ENCODE measurements at regions not wholly inside any gene's neighbourhood (a gene's known extent, or its start where the extent isn't known, plus 50 kb on each side); places are given as distances from the start of the nearest gene placed in this dataset.
"Not testable (repeated sequence)": the region's sequence is repeated elsewhere in the genome, so short reads cannot be mapped to it uniquely, and the experiment has no call there.

DNA sequence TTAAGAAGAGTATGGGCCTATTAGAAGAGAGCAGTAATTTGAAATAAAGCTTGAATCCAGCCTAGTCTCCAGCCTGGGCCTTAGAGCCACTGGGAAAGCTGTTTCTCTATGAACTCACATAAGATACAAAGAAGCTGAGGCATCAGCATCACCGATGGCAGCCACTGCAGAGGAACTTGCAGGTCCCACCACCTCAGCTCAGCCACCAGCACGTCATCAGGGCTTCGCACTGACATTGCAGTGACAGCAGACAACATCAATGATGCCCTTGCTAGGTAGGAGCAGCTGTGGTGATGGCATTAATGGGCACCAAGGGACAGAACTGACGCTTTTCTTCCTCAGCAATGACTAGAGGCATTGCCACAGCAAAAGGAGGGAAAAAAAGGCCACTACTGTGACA lies 67.7 kb upstream of the CDC42EP3 start:
- DNase-seq (ENCODE audit: low spot score), result no peak
- ATAC-seq (ENCODE audit: low FRiP score), result no peak
- TF ChIP-seq, protein P1, sequence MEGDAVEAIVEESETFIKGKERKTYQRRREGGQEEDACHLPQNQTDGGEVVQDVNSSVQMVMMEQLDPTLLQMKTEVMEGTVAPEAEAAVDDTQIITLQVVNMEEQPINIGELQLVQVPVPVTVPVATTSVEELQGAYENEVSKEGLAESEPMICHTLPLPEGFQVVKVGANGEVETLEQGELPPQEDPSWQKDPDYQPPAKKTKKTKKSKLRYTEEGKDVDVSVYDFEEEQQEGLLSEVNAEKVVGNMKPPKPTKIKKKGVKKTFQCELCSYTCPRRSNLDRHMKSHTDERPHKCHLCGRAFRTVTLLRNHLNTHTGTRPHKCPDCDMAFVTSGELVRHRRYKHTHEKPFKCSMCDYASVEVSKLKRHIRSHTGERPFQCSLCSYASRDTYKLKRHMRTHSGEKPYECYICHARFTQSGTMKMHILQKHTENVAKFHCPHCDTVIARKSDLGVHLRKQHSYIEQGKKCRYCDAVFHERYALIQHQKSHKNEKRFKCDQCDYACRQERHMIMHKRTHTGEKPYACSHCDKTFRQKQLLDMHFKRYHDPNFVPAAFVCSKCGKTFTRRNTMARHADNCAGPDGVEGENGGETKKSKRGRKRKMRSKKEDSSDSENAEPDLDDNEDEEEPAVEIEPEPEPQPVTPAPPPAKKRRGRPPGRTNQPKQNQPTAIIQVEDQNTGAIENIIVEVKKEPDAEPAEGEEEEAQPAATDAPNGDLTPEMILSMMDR (IDR thresholded peaks at IDR 0.05), result no peak

GRCh38 chr2:37740164-37740739 lies 68.8 kb upstream of the CDC42EP3 start:
- TF ChIP-seq, protein P1 (IDR thresholded peaks at IDR 0.05), result no peak
- DNase-seq (ENCODE audit: low spot score) (no peak), ATAC-seq (ENCODE audit: low FRiP score) (no peak)

- TF ChIP-seq, protein P1 (IDR thresholded peaks at IDR 0.05), result no peak
- DNase-seq (ENCODE audit: low spot score), result no peak
- no peak for ATAC-seq (ENCODE audit: low FRiP score)
These were observed 70.8 kb upstream of the CDC42EP3 start for GRCh38 chr2:37742286-37742685.

GRCh38 chr2:37744010-37744409 lies 72.6 kb upstream of the CDC42EP3 start:
- ATAC-seq (ENCODE audit: low FRiP score), result no peak
- no peak for DNase-seq (ENCODE audit: low spot score)
- TF ChIP-seq, protein P1 (IDR thresholded peaks at IDR 0.05), result no peak

- not testable (repeated sequence) for DNase-seq (ENCODE audit: low spot score); ATAC-seq (ENCODE audit: low FRiP score)
These were observed 73.5 kb upstream of the CDC42EP3 start for GRCh38 chr2:37744961-37745360.

DNA sequence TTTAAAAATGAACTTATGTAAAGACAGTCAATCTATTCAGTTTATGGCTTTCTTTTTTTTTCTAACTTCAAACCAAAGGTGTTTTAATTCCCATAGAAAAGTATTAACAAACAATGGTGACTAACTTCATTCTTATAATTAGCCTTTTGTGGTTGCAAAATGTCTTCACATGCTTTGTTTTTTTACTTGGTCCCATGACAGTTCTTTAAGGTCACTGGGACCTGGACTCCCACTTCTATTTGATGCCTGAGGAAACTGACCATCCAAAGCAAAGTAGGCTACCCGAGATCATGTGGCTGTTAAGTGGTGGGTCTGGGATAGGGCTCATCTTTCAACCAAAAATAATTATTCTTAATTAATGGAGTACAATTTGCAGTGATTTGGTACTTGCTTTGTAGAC lies 74.6 kb upstream of the CDC42EP3 start:
- not testable (repeated sequence) for ATAC-seq (ENCODE audit: low FRiP score); DNase-seq (ENCODE audit: low spot score)

DNA sequence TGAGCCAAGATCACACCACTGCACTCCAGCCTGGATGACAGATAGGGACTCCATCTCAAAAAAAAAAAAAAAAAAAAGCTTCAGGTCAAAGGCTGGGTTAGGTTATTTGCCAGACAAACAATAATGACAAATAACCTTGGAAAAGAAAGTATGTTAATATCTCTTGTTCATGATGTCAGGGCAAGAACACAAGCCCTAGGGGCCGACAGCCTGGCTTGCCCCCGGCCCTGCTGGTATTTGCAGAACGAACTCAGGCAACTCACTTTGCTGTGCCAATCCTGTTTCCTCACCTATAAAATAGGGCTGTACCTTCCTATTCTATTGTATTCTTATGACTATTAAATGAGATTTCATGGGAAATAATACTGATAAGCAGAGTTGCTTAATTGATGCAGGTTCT lies 75.4 kb upstream of the CDC42EP3 start:
- TF ChIP-seq, protein P1 (IDR thresholded peaks at IDR 0.05), result no peak
- no peak for DNase-seq (ENCODE audit: low spot score)
- ATAC-seq (ENCODE audit: low FRiP score), result no peak

DNA sequence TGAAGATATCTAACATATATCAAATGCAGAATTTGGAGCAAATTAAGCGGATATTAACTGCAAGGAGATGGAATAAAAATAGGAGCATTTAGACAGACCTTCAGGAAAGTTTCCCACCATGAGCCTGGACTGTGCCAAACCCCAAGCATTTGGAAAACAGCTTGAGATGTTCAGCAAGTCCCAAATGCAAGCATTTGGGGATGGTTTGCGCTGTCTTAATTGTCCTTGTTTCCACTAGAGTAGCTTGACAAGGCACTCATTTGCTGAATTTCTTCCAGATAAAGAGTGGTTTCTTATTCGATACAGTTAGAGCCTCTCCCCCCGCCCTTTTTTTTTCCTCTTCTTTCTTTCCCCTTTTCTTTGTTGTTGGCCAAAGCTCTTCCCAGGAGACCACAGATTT lies 77.1 kb upstream of the CDC42EP3 start:
- no peak for DNase-seq (ENCODE audit: low spot score)
- TF ChIP-seq, protein P1 (IDR thresholded peaks at IDR 0.05), result no peak
- no peak for ATAC-seq (ENCODE audit: low FRiP score)

DNA sequence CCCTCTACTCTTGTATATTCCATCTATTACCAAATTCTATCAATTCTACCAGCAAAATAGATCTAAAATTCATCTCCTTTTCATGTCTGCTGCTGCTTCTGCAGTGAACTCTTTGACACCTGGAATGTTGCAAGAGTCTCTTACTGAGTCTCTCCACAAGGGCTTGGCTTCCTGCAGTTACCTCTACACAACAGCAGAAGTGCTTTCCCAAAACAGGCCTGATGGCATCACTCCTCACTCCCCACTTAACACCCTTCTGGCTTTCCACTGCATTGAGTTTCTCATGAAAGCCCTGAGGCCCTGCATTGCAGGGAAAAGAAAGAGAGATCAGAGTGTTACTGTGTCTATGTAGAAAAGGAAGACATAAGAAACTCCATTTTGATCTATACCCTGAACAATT lies 78.8 kb upstream of the CDC42EP3 start:
- not testable (repeated sequence) for ATAC-seq (ENCODE audit: low FRiP score); DNase-seq (ENCODE audit: low spot score)
